HEK293 (cell line): ENCODE measurements at regions not wholly inside any gene's neighbourhood (a gene's known extent, or its start where the extent isn't known, plus 50 kb on each side); places are given as distances from the start of the nearest gene placed in this dataset.

Experiments used
- CTCF ChIA-PET: fragments of 350-600 bp; formaldehyde crosslinking; extraction: SDS; loops from one replicate; lab custom pipeline; 2021; ENCODE audit warnings: antibody characterized with exemption; lab: Yijun Ruan, JAX
- POLR2A ChIA-PET: fragments of 300-600 bp; formaldehyde crosslinking; extraction: SDS; loops from one replicate; lab custom pipeline; 2020; ENCODE audit warnings: antibody characterized with exemption, inconsistent platforms; lab: Yijun Ruan, JAX
- H3K27ac ChIP-seq: fragments of 200-500 bp; sonication (Bioruptor generic); 2 replicates; pipeline ENCODE4 v1.5.1; 2014; ENCODE audit warnings: low read depth, low read length, control low read depth, inconsistent platforms; ENCODE audit errors: extremely low read depth
- H3K36me3 ChIP-seq, 2 experiments: fragments of 200-500 bp in 1 of 2; sonication (Bioruptor generic) in 1 of 2; 1 replicate in 1 of 2; 2 replicates in 1 of 2; pipeline ENCODE4 v1.5.1; 2014 to 2017; ENCODE audit warnings: inconsistent platforms in 2 of 2, low read length in 2 of 2; ENCODE audit not compliant: control insufficient read depth in 2 of 2, insufficient read depth in 1 of 2
- H3K4me1 ChIP-seq: fragments of 200-500 bp; sonication (Bioruptor generic); 2 replicates; pipeline ENCODE4 v1.5.1; 2014; ENCODE audit warnings: mild to moderate bottlenecking, low read length, inconsistent platforms; ENCODE audit not compliant: control insufficient read depth, insufficient read depth
- H3K4me3 ChIP-seq: 2 replicates; pipeline ENCODE4 v1.5.1; 2011; ENCODE audit warnings: low read depth, mild to moderate bottlenecking, control low read depth, low read length, moderate library complexity
- H3K9me3 ChIP-seq: fragments of 200-500 bp; sonication (Bioruptor generic); 2 replicates; pipeline ENCODE4 v1.5.1; 2014; ENCODE audit warnings: low read depth, low read length, inconsistent platforms; ENCODE audit not compliant: control insufficient read depth, insufficient read depth
- EGR2 ChIP-seq: fragments of 450-650 bp; formaldehyde crosslinking; IDR thresholded peaks from 2 replicates; pipeline ENCODE4 v1.5.1; 2016; ENCODE audit warnings: low read depth, missing biosample characterization, missing genetic modification characterization
- TCF7L2 ChIP-seq: IDR thresholded peaks from 2 replicates; pipeline ENCODE4 v1.6.1; 2011; ENCODE audit warnings: low read depth, mild to moderate bottlenecking, inconsistent platforms, low read length, moderate library complexity, borderline replicate concordance
- ZFHX2 ChIP-seq: fragments of 450-650 bp; formaldehyde crosslinking; conservative IDR thresholded peaks from 2 replicates; pipeline ENCODE4 v1.5.1; 2016; ENCODE audit warnings: missing biosample characterization, missing genetic modification characterization
- ZIC2 ChIP-seq: fragments of 450-650 bp; formaldehyde crosslinking; IDR thresholded peaks from 2 replicates; pipeline ENCODE4 v1.5.1; 2016; ENCODE audit warnings: missing biosample characterization, missing genetic modification characterization
- ZNF133 ChIP-seq: fragments of 450-650 bp; formaldehyde crosslinking; IDR thresholded peaks from 2 replicates; pipeline ENCODE4 v1.5.1; 2016; ENCODE audit warnings: missing biosample characterization, missing genetic modification characterization
- ZNF19 ChIP-seq: fragments of 450-650 bp; formaldehyde crosslinking; IDR thresholded peaks from 2 replicates; pipeline ENCODE4; 2016; ENCODE audit warnings: missing biosample characterization, missing genetic modification characterization, low read depth
- ZNF23 ChIP-seq: fragments of 450-650 bp; formaldehyde crosslinking; IDR thresholded peaks from 2 replicates; pipeline ENCODE4 v1.5.1; 2016; ENCODE audit warnings: missing biosample characterization, missing genetic modification characterization, borderline replicate concordance
- ZNF266 ChIP-seq: fragments of 450-650 bp; formaldehyde crosslinking; IDR thresholded peaks from 2 replicates; pipeline ENCODE4 v1.5.1; 2016; ENCODE audit warnings: missing biosample characterization, missing genetic modification characterization, low read depth
- ZNF335 ChIP-seq: fragments of 450-650 bp; formaldehyde crosslinking; conservative IDR thresholded peaks from 2 replicates; pipeline ENCODE4 v1.5.1; 2016; ENCODE audit warnings: missing biosample characterization, missing genetic modification characterization
- ZNF416 ChIP-seq: fragments of 450-650 bp; formaldehyde crosslinking; IDR thresholded peaks from 2 replicates; pipeline ENCODE4 v1.5.1; 2016; ENCODE audit warnings: missing biosample characterization, missing genetic modification characterization
- ZNF501 ChIP-seq: fragments of 450-650 bp; formaldehyde crosslinking; IDR thresholded peaks from 2 replicates; pipeline ENCODE4 v1.5.1; 2016; ENCODE audit warnings: missing biosample characterization, missing genetic modification characterization
- ZNF510 ChIP-seq: fragments of 450-650 bp; formaldehyde crosslinking; IDR thresholded peaks from 2 replicates; pipeline ENCODE4 v1.5.1; 2018; ENCODE audit warnings: mild to moderate bottlenecking, missing genetic modification characterization, missing biosample characterization; ENCODE audit not compliant: insufficient replicate concordance
- ZNF529 ChIP-seq: fragments of 450-650 bp; formaldehyde crosslinking; IDR thresholded peaks from 2 replicates; pipeline ENCODE4 v1.5.1; 2017; ENCODE audit warnings: missing genetic modification characterization, missing biosample characterization; ENCODE audit not compliant: insufficient replicate concordance
- ZNF544 ChIP-seq: fragments of 450-650 bp; formaldehyde crosslinking; IDR thresholded peaks from 2 replicates; pipeline ENCODE4 v1.5.0; 2017; ENCODE audit warnings: missing biosample characterization, missing genetic modification characterization
- ZNF626 ChIP-seq: fragments of 450-650 bp; sonication (Bioruptor Pico); formaldehyde crosslinking; IDR thresholded peaks from 2 replicates; pipeline ENCODE4 v1.5.1; 2018; ENCODE audit warnings: missing biosample characterization, missing genetic modification characterization, inconsistent platforms
- ZNF660 ChIP-seq: fragments of 450-650 bp; IDR thresholded peaks from 2 replicates; pipeline ENCODE4 v1.5.1; 2018; ENCODE audit warnings: missing biosample characterization, mild to moderate bottlenecking, missing genetic modification characterization
- ZNF677 ChIP-seq: fragments of 450-650 bp; IDR thresholded peaks from 2 replicates; pipeline ENCODE4 v1.5.0; 2018; ENCODE audit warnings: missing biosample characterization, mild to moderate bottlenecking, missing genetic modification characterization, moderate library complexity
- TF ChIP-seq, protein P1 (sequence below): fragments of 450-650 bp; IDR thresholded peaks from 2 replicates; pipeline ENCODE4 v1.5.1; 2018; ENCODE audit warnings: missing biosample characterization, mild to moderate bottlenecking, missing genetic modification characterization
- TF ChIP-seq, protein P2 (sequence below): fragments of 450-650 bp; formaldehyde crosslinking; optimal IDR thresholded peaks from 2 replicates; pipeline ENCODE3; 2016; ENCODE audit warnings: missing biosample characterization, mild to moderate bottlenecking, missing genetic modification characterization
- TF ChIP-seq, protein P3 (sequence below): fragments of 450-650 bp; formaldehyde crosslinking; IDR thresholded peaks from 2 replicates; pipeline ENCODE4 v1.5.1; 2016; ENCODE audit warnings: missing biosample characterization, missing genetic modification characterization
- TF ChIP-seq, protein P4 (sequence below): fragments of 450-650 bp; IDR thresholded peaks from 2 replicates; pipeline ENCODE4 v1.5.1; 2018; ENCODE audit warnings: missing biosample characterization, missing genetic modification characterization
- TF ChIP-seq, protein P5 (sequence below): fragments of 450-650 bp; formaldehyde crosslinking; IDR thresholded peaks from 2 replicates; pipeline ENCODE4 v1.5.1; 2017; ENCODE audit warnings: missing biosample characterization, missing genetic modification characterization
- TF ChIP-seq, protein P6 (sequence below): fragments of 450-650 bp; formaldehyde crosslinking; IDR thresholded peaks from 2 replicates; pipeline ENCODE4 v1.5.1; 2017; ENCODE audit warnings: missing biosample characterization, missing genetic modification characterization

DNA sequence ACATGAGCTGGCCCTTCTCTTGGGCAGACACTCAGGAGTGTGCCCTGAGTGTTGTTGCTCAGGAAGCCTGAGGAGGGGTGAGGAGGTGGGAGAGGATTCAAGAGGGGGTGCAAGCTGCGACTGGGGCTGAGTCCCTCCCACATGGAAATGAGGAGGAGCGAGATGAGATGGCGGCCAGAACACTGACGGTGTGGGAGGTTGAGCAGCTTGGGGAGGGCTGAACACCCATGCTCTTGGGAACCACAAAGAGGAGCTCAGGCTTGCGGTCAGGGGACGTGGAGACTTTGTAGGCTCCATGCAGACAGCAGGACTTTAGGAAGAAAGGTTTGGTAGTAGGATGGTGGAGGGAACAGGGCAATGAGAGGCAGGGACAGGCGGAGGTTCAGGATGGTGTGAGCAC is 163.2 kb upstream of the SHH start (continued):
- TF ChIP-seq ZFHX2 (tag by site-specific recombination) (peak; percentile 38), ZNF19 (tag by site-specific recombination) (no peak), EGR2 (tag by site-specific recombination) (peak; percentile 65), ZNF416 (tag by site-specific recombination) (no peak), TCF7L2 (no peak)
- TF ChIP-seq, protein P1, sequence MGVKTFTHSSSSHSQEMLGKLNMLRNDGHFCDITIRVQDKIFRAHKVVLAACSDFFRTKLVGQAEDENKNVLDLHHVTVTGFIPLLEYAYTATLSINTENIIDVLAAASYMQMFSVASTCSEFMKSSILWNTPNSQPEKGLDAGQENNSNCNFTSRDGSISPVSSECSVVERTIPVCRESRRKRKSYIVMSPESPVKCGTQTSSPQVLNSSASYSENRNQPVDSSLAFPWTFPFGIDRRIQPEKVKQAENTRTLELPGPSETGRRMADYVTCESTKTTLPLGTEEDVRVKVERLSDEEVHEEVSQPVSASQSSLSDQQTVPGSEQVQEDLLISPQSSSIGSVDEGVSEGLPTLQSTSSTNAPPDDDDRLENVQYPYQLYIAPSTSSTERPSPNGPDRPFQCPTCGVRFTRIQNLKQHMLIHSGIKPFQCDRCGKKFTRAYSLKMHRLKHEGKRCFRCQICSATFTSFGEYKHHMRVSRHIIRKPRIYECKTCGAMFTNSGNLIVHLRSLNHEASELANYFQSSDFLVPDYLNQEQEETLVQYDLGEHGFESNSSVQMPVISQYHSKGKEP, result no peak

DNA sequence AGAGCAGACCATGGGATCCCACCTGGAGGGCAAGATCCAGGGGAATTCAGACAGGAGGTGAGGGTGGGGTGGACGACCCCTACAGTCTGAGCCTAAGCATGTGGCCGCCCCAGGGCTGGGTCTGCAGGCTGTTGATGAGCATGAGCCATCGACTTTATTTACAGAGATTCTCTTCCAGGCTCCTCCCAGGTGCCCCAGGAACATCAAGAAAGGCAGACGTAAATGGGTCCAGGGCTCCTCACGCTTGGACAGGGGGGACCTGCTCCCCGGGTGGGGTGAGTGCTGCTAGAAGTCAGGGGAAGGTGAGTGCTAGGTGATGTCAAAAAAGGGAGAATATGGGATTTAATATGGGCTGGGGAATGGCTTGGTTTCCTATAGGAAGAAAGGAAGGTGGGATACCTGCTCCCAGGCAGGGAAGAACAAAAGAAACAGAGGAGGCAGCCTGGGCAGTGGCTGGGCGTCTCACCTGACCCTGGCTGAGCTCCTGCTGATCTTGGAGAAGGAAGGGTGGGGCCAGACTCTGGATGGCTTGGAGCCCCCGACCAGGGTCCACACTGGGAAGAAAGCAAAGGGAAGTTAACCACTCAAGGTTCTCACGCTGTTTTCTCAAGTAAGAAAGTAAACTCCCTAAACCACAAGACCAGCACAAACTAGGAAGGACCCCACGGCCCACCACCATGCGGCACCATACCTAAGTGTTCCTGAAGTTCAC is 162.1 kb upstream of the SHH start:
- no peak for TF ChIP-seq ZNF677 (tag by site-specific recombination)
- no peak for TF ChIP-seq ZNF266 (tag by site-specific recombination)
- no peak for TF ChIP-seq ZNF544 (tag by site-specific recombination)
- no peak for TF ChIP-seq ZNF19 (tag by site-specific recombination)
- no peak for TF ChIP-seq ZNF529
- TF ChIP-seq, protein P2, sequence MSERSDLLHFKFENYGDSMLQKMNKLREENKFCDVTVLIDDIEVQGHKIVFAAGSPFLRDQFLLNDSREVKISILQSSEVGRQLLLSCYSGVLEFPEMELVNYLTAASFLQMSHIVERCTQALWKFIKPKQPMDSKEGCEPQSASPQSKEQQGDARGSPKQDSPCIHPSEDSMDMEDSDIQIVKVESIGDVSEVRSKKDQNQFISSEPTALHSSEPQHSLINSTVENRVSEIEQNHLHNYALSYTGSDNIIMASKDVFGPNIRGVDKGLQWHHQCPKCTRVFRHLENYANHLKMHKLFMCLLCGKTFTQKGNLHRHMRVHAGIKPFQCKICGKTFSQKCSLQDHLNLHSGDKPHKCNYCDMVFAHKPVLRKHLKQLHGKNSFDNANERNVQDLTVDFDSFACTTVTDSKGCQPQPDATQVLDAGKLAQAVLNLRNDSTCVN, result no peak
- no peak for TF ChIP-seq ZNF660
- TF ChIP-seq ZNF501 (tag by site-specific recombination), result no peak
- TF ChIP-seq, protein P3, sequence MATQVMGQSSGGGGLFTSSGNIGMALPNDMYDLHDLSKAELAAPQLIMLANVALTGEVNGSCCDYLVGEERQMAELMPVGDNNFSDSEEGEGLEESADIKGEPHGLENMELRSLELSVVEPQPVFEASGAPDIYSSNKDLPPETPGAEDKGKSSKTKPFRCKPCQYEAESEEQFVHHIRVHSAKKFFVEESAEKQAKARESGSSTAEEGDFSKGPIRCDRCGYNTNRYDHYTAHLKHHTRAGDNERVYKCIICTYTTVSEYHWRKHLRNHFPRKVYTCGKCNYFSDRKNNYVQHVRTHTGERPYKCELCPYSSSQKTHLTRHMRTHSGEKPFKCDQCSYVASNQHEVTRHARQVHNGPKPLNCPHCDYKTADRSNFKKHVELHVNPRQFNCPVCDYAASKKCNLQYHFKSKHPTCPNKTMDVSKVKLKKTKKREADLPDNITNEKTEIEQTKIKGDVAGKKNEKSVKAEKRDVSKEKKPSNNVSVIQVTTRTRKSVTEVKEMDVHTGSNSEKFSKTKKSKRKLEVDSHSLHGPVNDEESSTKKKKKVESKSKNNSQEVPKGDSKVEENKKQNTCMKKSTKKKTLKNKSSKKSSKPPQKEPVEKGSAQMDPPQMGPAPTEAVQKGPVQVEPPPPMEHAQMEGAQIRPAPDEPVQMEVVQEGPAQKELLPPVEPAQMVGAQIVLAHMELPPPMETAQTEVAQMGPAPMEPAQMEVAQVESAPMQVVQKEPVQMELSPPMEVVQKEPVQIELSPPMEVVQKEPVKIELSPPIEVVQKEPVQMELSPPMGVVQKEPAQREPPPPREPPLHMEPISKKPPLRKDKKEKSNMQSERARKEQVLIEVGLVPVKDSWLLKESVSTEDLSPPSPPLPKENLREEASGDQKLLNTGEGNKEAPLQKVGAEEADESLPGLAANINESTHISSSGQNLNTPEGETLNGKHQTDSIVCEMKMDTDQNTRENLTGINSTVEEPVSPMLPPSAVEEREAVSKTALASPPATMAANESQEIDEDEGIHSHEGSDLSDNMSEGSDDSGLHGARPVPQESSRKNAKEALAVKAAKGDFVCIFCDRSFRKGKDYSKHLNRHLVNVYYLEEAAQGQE (tag by site-specific recombination), result no peak
- TF ChIP-seq ZNF133 (tag by site-specific recombination), result no peak
- no peak for TF ChIP-seq ZNF510 (tag by site-specific recombination)
- TF ChIP-seq, protein P4, sequence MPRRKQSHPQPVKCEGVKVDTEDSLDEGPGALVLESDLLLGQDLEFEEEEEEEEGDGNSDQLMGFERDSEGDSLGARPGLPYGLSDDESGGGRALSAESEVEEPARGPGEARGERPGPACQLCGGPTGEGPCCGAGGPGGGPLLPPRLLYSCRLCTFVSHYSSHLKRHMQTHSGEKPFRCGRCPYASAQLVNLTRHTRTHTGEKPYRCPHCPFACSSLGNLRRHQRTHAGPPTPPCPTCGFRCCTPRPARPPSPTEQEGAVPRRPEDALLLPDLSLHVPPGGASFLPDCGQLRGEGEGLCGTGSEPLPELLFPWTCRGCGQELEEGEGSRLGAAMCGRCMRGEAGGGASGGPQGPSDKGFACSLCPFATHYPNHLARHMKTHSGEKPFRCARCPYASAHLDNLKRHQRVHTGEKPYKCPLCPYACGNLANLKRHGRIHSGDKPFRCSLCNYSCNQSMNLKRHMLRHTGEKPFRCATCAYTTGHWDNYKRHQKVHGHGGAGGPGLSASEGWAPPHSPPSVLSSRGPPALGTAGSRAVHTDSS (tag by site-specific recombination), result no peak
- TF ChIP-seq ZIC2 (tag by site-specific recombination), result no peak
- TF ChIP-seq, protein P5, sequence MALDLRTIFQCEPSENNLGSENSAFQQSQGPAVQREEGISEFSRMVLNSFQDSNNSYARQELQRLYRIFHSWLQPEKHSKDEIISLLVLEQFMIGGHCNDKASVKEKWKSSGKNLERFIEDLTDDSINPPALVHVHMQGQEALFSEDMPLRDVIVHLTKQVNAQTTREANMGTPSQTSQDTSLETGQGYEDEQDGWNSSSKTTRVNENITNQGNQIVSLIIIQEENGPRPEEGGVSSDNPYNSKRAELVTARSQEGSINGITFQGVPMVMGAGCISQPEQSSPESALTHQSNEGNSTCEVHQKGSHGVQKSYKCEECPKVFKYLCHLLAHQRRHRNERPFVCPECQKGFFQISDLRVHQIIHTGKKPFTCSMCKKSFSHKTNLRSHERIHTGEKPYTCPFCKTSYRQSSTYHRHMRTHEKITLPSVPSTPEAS, result no peak
- TF ChIP-seq ZNF335, result no peak
- TF ChIP-seq ZNF23 (tag by site-specific recombination), result no peak
- TF ChIP-seq, protein P6, sequence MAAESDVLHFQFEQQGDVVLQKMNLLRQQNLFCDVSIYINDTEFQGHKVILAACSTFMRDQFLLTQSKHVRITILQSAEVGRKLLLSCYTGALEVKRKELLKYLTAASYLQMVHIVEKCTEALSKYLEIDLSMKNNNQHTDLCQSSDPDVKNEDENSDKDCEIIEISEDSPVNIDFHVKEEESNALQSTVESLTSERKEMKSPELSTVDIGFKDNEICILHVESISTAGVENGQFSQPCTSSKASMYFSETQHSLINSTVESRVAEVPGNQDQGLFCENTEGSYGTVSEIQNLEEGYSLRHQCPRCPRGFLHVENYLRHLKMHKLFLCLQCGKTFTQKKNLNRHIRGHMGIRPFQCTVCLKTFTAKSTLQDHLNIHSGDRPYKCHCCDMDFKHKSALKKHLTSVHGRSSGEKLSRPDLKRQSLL (tag by site-specific recombination), result no peak
- TF ChIP-seq ZNF626 (tag by site-specific recombination), result no peak
- TF ChIP-seq ZFHX2 (tag by site-specific recombination), result no peak
- Histone ChIP-seq H3K36me3 (no peaks in the 10 kb centered on the region), H3K9me3 (no peaks in the 10 kb centered on the region), H3K4me3 (no peak overlapping the region), H3K27ac (no peak overlapping the region), H3K4me1 (no peaks in the 10 kb centered on the region)
- ChIA-PET CTCF (no interaction called here), POLR2A (no interaction called here)
